Astrocyte (in vitro differentiated cells and primary cell): ENCODE measurements at regions not wholly inside any gene's neighbourhood (a gene's known extent, or its start where the extent isn't known, plus 50 kb on each side); places are given as distances from the start of the nearest gene placed in this dataset.

ENCODE experiments used
- DNase-seq: peaks from one replicate; pipeline ENCODE4 v3.0.0-alpha.2; 2010; ENCODE audit warnings: low read depth
- FAIRE-seq: peaks from 2 replicates; lab custom pipeline; 2011; peaks lifted over from hg19 to GRCh38; lab: Jason Lieb, UNC
- H2AFZ ChIP-seq: 2 replicates; pipeline ENCODE4 v1.6.0; 2012; ENCODE audit warnings: low read depth, low read length, inconsistent platforms
- H3K27ac ChIP-seq: 2 replicates; pipeline ENCODE4 v1.5.1; 2011; ENCODE audit warnings: low read depth, low read length, inconsistent platforms
- H3K27me3 ChIP-seq: 2 replicates; pipeline ENCODE4 v1.6.0; 2011; ENCODE audit warnings: low read length, inconsistent platforms; ENCODE audit not compliant: insufficient read depth
- H3K36me3 ChIP-seq: 2 replicates; pipeline ENCODE4 v1.5.1; 2011; ENCODE audit warnings: low read length, inconsistent platforms; ENCODE audit not compliant: insufficient read depth
- H3K4me1 ChIP-seq: 2 replicates; pipeline ENCODE4 v1.5.1; 2011; ENCODE audit warnings: low read length, inconsistent platforms; ENCODE audit not compliant: insufficient read depth
- H3K4me2 ChIP-seq: 2 replicates; pipeline ENCODE4 v1.6.0; 2012; ENCODE audit warnings: low read length, inconsistent platforms
- H3K4me3 ChIP-seq: 2 replicates; pipeline ENCODE4 v1.5.1; 2011; ENCODE audit warnings: low read depth, mild to moderate bottlenecking, low read length, inconsistent platforms; ENCODE audit not compliant: insufficient read depth
- H3K79me2 ChIP-seq: 2 replicates; pipeline ENCODE4 v1.6.0; 2012; ENCODE audit warnings: mild to moderate bottlenecking, low read length, inconsistent platforms; ENCODE audit not compliant: insufficient read depth
- H3K9ac ChIP-seq: 2 replicates; pipeline ENCODE4 v1.6.0; 2012; ENCODE audit warnings: mild to moderate bottlenecking, low read length, inconsistent platforms
- H3K9me3 ChIP-seq: 2 replicates; pipeline ENCODE4 v1.5.1; 2012; ENCODE audit warnings: low read depth, mild to moderate bottlenecking, low read length, inconsistent platforms; ENCODE audit not compliant: insufficient read depth
- H4K20me1 ChIP-seq: 2 replicates; pipeline ENCODE4 v1.6.0; 2012; ENCODE audit warnings: low read length, inconsistent platforms; ENCODE audit not compliant: insufficient read depth
- H3K27ac Mint-ChIP-seq: one replicate; pipeline ENCODE4 v1.8.0; 2021; ENCODE audit warnings: mild to moderate bottlenecking, mixed read lengths; ENCODE audit not compliant: unreplicated experiment
- H3K27me3 Mint-ChIP-seq: one replicate; pipeline ENCODE4 v1.8.0; 2021; ENCODE audit warnings: low read depth, mixed read lengths; ENCODE audit not compliant: unreplicated experiment
- H3K36me3 Mint-ChIP-seq: one replicate; pipeline ENCODE4 v1.8.0; 2021; ENCODE audit warnings: low read depth, mixed read lengths; ENCODE audit not compliant: unreplicated experiment
- H3K4me1 Mint-ChIP-seq: one replicate; pipeline ENCODE4 v1.8.0; 2021; ENCODE audit warnings: low read depth, mixed read lengths; ENCODE audit not compliant: unreplicated experiment
- H3K4me3 Mint-ChIP-seq: one replicate; pipeline ENCODE4 v1.8.0; 2021; ENCODE audit warnings: mild to moderate bottlenecking, moderate library complexity, mixed read lengths; ENCODE audit not compliant: unreplicated experiment
- H3K9me3 Mint-ChIP-seq: one replicate; pipeline ENCODE4 v1.8.0; 2021; ENCODE audit warnings: mild to moderate bottlenecking, mixed read lengths; ENCODE audit not compliant: unreplicated experiment
- CTCF ChIP-seq: IDR thresholded peaks from 2 replicates; pipeline ENCODE4 v1.5.1; 2011; ENCODE audit warnings: low read depth, mild to moderate bottlenecking, inconsistent platforms, low read length, moderate library complexity; ENCODE audit not compliant: insufficient read depth
- EZH2 ChIP-seq: IDR thresholded peaks from 2 replicates; pipeline ENCODE4 v1.6.1; 2012; ENCODE audit warnings: mild to moderate bottlenecking, low read length, inconsistent platforms; ENCODE audit not compliant: insufficient read depth

- no peaks in the 10 kb centered on the region for H3K4me1 ChIP-seq
- H2AFZ ChIP-seq: no peak overlapping the region
- Mint-ChIP-seq H3K4me1 (peaks cover 2% of the 10 kb centered on the region), H3K27ac (no peak overlapping the region), H3K27me3 (no peaks in the 10 kb centered on the region), H3K4me3 (no peak overlapping the region), H3K36me3 (no peaks in the 10 kb centered on the region), H3K9me3 (no peaks in the 10 kb centered on the region)
- no peak overlapping the region for H3K9ac ChIP-seq
- H3K9me3 ChIP-seq: no peaks in the 10 kb centered on the region
- DNase-seq (no peak), FAIRE-seq (no peak)
- no peak overlapping the region for H3K27ac ChIP-seq
- no peaks in the 10 kb centered on the region for H3K79me2 ChIP-seq
- H4K20me1 ChIP-seq: no peaks in the 10 kb centered on the region
- no peaks in the 10 kb centered on the region for H3K36me3 ChIP-seq
- no peak overlapping the region for H3K4me2 ChIP-seq
- H3K27me3 ChIP-seq: no peaks in the 10 kb centered on the region
- H3K4me3 ChIP-seq: no peak overlapping the region
- TF ChIP-seq EZH2: no peak
- no peak for TF ChIP-seq CTCF
Observed at GRCh38 chr13:90706631-90707030, 640.9 kb upstream of the MIR17HG start.

GRCh38 chr13:90708128-90708527 lies 639.4 kb upstream of the MIR17HG start:
- H3K9me3 Mint-ChIP-seq: no peaks in the 10 kb centered on the region
- Histone ChIP-seq H3K9me3 (no peaks in the 10 kb centered on the region), H3K4me3 (no peak overlapping the region), H3K27me3 (no peaks in the 10 kb centered on the region), H3K79me2 (no peaks in the 10 kb centered on the region), H3K27ac (no peak overlapping the region), H4K20me1 (no peaks in the 10 kb centered on the region), H3K9ac (no peak overlapping the region), H3K4me2 (no peak overlapping the region), H3K4me1 (no peaks in the 10 kb centered on the region), H3K36me3 (no peaks in the 10 kb centered on the region), H2AFZ (no peak overlapping the region)
- DNase-seq: no peak
- peaks cover 2% of the 10 kb centered on the region for H3K4me1 Mint-ChIP-seq
- H3K36me3 Mint-ChIP-seq: no peaks in the 10 kb centered on the region
- H3K27me3 Mint-ChIP-seq: no peaks in the 10 kb centered on the region
- no peak overlapping the region for H3K4me3 Mint-ChIP-seq
- TF ChIP-seq CTCF: no peak
- no peak for TF ChIP-seq EZH2
- no peak overlapping the region for H3K27ac Mint-ChIP-seq
- FAIRE-seq: no peak

GRCh38 chr13:90709319-90709718 lies 638.2 kb upstream of the MIR17HG start:
- no peaks in the 10 kb centered on the region for H3K27me3 Mint-ChIP-seq
- DNase-seq (no peak), FAIRE-seq (no peak)
- Histone ChIP-seq H4K20me1 (no peaks in the 10 kb centered on the region), H3K36me3 (no peaks in the 10 kb centered on the region), H2AFZ (no peak overlapping the region), H3K9me3 (no peaks in the 10 kb centered on the region), H3K27me3 (no peaks in the 10 kb centered on the region), H3K4me2 (no peak overlapping the region), H3K4me1 (no peaks in the 10 kb centered on the region), H3K79me2 (no peaks in the 10 kb centered on the region), H3K27ac (no peak overlapping the region), H3K9ac (no peak overlapping the region), H3K4me3 (no peak overlapping the region)
- TF ChIP-seq EZH2 (no peak), CTCF (no peak)
- no peak overlapping the region for H3K27ac Mint-ChIP-seq
- peaks cover 2% of the 10 kb centered on the region for H3K4me1 Mint-ChIP-seq
- H3K9me3 Mint-ChIP-seq: no peaks in the 10 kb centered on the region
- H3K36me3 Mint-ChIP-seq: no peaks in the 10 kb centered on the region
- no peak overlapping the region for H3K4me3 Mint-ChIP-seq
